Stimulated activated CD8-positive, alpha-beta memory T cell treated with anti-CD3 and anti-CD28 coated beads, Interleukin-15, amount 100 ng/mL, for 48 hours (primary cell): ENCODE measurements at regions not wholly inside any gene's neighbourhood (a gene's known extent, or its start where the extent isn't known, plus 50 kb on each side); places are given as distances from the start of the nearest gene placed in this dataset.

Source experiments
- DNase-seq, 2 donors: peaks; one replicate each; pipeline ENCODE4 v3.0.0-alpha.2; 2020; ENCODE audit warnings: low read depth in 2 of 2

DNA sequence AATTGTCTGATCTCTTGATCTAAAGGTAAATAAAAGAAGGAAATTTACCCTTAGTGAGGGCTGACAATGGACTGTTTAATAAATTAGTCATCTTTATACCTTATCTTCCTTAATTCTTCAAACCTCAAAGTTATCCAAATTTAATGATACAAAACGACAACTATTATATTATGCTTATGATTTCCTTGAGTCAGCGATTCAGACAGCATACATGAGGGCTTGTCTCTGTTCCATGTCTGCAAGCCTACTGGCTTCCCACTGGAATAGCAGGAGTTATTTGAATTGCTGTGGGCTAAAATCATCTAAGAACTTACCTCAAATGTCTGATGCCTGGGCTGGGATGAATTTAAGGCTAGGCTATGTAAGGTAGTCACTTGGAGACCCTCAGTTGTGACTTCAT lies 197.2 kb upstream of the MDGA2 start:
- no peak for DNase-seq

DNA sequence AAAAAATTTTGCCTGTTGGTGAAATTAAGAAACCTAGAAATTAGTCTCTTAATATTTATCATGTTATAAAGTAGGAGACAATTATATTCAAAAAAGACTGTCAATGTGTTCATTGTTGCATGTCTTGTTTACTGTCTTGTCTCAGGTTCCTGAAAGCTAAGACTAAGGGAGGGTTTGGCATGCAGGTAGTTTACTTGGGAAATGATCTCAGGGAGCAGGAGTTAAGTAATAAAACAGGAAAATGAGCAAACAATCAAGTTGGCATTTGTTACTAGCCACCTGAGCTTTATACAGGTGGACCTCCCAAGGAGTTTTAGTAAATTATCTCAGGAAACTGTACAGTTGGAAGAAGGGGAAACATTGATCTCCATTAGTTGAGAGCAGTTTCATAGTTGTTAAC lies 188.0 kb upstream of the MDGA2 start:
- no peak for DNase-seq

DNA sequence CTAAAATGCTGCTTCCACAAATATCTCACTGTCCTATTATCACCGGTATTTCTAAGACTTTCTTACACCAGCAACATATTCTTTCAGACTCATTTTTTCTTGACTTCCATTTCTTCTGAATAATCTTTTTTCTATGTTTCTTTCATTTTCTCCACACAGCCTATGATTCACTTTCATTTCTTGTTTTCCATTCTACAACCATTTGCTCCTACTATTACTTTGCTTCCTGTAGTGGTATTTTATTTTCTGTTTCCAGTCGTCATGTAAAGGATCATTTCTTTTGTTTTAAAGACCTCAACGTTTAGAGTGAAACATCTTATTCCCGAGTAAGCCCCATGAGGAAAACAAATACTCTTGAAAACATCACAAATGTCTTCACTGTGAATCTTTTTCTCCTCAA lies 182.2 kb upstream of the MDGA2 start:
- no peak for DNase-seq

DNA sequence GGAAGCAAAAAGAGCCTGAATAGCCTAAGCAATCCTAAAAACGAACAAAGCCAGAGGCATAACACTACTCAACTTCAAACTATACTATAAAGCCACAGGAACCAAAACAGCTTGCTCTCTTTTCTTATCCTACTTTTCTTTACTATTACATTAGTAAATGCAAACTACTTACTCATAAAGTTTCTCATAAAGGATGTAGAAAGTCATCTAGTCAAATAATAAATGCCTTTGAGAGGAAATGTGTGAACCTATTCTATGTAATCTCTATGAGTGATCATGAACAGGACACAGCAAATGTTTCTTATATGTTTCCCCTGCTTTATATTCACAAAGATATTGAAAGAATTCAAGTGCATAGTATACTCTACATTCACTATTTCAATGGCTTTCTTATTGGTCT lies 176.9 kb upstream of the MDGA2 start:
- no peak for DNase-seq

DNA sequence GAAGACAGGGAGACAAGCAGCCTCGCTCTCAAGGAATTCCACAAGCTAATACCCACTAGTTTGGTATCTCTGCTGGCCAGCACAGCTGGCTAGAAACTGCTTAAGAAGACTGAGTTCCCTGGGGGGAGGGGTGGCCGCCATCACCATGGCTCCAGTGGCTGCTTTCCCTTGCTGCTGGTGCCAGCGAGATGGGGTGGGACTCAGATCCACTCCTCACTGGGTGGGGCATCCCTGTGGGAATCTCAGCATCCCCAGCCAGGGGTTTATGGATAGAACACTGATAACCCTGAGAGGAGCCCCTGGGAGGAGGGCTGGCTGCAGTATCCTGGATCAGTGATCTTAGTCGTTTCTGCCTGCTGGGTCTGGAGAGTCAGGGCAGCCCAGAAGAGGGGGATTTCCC lies 170.6 kb upstream of the MDGA2 start:
- no peak for DNase-seq

DNA sequence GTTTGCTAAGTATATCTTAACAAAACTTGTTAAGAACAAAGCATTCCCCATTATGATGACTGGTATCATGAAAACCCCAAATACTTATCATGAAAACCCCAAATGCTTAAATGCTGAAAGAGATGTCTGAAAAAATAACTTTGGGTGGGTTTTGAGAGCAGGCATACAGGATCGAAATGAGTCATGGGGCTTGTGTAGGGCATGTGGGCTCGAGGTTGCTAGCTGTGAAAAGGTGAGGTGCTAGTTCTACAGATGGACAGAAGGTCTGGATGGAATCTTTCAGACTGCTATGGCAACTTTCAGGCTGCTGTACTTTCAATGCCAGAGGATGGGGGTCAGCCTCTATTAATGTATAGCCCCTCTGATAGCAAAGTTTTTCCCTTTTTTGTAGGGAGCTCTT lies 167.8 kb upstream of the MDGA2 start:
- no peak for DNase-seq

DNA sequence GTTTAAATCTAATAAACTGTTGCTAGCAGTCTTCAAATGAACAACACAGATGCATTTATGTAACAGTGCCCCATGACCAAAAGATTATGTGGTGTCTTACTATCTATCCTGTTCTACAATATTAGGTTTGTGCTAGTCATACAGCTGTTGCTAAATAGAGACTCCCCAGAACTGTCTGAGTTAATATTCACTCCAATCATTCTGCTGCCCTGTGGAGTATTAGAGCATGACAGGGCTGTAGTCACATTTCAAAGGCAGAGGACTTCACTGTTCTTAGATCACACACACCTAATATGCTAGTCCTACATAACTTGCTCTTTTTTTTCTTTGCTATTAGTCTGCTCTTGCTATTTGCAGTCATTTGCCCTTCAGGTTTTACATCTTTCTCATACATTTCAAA lies 157.6 kb upstream of the MDGA2 start:
- no peak for DNase-seq

DNA sequence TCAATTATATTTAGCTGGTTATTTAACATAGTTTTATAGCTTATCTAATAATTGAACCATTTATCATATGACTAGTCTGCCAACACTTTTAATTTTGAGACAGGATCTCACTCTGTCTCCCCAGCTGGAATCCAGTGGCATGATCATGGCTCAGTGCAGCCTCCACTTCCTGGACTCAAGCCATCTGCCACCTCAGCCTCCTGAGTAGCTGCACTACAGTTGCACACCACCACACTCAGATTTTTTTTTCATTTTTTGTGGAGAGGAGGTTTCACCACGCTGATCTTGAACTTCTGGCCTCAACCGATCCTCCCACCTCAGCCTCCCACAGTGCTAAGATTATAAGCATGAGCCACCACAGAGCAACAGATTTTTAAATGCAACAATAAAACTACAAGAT lies 151.4 kb upstream of the MDGA2 start:
- no peak for DNase-seq

DNA sequence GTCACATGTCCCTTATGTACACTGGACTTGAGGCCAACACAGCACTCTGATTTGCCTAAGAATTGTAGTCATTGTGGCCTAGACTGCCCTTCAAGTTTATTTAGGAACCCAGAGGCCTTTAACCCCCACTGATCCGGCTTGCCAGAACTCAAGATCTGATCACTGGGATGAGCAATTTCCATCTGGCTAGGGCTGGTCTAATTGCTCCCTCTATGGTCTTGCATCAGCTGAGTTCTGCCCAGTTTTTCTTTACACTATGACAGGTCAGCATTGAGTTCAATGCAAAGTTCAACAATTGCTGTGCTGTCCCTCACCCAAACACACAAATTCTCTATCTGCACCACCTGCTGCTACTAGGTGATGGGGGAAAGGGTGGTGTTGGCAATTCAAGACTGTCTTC lies 146.9 kb upstream of the MDGA2 start:
- DNase-seq, result no peak

DNA sequence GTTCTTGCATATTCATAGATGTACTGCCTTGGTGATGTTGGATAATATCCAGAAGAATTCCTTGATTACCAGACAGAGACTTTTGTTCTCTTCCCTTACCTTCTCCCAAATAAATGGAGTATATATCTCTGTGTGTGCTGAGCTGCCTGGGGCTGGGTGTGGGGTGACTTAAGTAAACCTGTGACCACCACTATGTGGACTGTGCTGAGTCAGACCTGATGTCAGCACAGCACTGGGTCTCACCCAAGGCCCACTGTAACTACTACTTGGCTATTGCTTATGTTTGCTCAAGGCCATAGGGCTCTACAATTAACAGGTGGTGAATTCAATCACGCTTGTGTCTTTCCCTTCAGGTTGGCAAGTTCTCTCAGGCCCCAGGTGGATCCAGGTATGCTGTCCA lies 145.7 kb upstream of the MDGA2 start:
- DNase-seq, result no peak

DNA sequence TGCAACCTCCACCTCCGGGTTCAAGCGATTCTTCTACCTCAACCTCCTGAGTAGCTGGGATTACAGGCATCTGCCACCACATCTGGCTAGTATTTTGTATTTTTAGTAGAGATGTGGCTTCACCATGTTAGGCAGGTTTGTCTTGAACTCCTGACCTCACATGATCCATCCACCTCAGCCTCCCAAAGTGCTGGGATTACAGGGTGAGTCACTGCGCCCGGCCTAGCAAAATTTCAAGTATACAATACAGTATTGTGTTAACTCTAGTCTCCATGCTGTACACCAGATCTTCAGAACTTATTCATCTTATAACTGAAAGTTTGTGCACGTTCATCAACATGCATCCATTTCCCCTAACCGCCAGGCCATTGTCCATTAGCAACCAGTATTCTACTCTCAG lies 115.1 kb upstream of the MDGA2 start:
- DNase-seq, result no peak

DNA sequence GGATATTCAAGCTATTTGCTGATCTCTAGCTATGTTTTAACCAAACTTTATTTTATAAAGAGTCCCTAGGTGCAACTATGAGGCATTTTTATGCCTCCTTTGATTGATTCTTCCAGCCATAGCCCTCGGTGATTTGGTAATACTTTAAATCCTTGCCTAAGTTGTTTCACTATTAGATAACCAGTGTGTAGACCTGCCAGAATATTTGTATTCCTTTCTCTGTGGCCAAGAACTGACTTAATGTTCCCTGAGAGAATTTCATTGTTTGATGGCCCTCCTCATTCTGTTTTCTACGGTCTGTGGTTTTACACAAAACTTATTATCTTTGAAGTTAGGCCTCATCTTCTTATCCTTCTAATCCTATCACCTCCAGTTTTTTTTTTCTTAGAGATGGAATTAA lies 109.7 kb upstream of the MDGA2 start:
- no peak for DNase-seq

DNA sequence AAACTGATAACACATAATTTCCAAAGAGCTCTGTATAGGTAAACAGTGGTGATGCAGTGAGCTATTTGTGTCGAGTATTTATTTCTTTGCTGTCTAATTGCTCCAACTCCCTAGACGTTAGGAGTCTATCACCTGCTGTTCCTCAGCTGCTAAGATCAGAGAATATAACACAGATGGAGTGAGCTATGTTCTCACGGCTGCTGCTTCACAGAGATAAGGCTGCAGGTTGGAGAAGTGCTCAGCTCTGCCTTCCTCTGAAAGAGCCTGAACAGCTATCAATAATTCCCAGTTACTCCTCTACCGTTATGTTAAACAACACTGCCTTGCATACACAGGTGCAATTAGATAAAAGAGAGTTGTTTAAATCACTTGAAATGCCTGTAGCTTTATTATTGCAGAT lies 103.2 kb upstream of the MDGA2 start:
- no peak for DNase-seq

DNA sequence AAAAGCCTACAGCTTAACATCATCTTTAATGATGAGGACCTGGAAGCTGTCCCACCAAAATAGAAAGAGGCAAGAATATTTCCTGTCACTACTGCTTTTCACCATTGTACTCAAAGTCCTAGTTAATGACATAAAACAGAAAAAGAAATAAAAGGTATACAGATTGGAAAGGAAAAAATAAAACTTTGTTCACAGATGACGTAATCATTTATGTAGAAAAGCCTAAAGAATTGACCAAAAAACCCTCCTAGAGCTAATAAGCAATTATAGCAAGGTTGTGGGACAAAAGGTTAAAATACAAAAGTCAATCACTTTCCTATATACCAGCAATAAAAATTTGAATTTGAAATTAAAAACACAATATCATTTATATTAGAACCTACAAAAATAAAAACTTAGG lies 97.2 kb upstream of the MDGA2 start:
- no peak for DNase-seq

DNA sequence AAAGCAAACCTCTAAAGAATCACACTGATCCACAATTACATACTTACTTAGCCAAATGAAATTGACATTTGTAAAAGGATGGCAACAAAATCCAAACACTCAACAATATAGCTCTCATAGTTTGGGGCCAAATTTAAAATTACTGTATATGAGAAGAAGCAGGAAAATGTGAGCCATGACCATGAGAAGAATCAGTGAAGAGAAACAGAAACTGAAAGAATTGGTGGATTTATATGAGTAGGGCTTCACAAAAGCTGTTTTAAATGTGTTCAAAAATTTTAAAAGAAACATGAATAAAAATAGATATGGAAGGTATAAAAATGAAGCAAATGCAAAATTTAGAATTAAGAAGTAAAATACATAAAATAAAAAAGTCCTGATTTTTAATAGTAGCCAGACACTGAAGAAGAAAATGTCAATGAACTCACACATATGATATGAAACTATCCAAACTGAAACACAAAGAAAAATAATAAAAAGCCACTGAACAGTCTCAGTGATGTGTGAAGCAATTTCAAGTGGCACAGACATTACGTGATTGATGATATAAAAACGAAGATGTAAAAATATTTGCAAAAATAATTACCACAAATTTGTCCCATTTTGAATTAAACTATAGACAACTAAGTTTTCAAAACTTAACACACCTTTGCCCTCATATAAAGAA lies 87.9 kb upstream of the MDGA2 start:
- DNase-seq, result no peak

DNA sequence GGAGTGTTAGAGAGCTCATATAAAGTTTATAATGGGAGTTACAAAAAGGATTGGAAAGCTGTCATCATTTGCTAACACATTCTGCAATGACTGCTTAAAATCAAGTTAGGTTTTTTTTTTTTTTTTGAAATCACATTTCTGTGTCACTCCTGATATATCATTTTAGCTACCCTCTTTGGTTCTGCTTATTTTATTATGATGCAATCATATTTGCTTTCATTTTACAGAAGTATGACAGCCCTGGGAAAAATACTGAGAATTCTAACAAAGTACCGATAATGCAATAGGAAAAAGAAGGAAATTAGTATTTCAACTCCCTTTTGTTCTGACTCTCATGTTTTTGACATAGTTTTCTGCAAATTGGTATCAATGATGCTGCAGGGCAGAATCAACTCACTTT lies 71.6 kb upstream of the MDGA2 start:
- DNase-seq, result no peak

DNA sequence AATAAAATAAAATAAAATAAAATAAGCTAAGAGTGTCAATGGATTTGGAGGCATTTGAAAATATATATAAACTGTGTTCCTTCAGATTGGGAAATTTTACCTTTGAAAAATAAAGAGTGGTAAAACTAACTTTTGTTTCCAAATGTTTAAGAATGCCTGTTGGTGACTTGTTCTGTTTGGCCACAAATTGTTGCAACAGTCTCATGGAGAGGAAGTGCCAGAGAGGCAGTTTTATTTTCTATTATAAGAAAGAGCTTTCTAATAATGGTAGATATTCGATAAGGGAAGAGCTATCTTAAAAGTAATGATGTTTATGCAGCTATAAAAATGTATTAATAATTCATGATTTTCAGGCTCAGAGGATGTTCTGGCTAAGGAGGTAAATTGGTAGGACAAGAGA lies 68.8 kb upstream of the MDGA2 start:
- no peak for DNase-seq

DNA sequence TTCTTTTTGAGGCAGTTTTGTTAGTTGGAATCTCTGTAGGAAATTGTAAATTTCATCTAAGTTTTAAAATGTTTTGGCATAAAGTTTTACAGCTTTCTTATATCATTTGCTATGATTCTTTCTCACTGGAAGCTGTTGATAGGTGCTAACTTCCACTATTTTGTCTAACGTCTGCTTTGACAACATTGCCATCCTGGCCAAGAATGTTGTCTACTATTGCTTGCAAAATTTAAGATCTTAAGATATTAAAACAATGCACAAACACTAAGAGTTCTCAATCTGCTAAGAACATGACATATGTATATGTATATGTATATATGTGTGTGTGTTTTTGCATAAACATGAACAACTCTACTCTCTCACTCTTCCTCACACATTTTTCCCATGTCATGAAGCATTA lies 64.1 kb upstream of the MDGA2 start:
- no peak for DNase-seq

DNA sequence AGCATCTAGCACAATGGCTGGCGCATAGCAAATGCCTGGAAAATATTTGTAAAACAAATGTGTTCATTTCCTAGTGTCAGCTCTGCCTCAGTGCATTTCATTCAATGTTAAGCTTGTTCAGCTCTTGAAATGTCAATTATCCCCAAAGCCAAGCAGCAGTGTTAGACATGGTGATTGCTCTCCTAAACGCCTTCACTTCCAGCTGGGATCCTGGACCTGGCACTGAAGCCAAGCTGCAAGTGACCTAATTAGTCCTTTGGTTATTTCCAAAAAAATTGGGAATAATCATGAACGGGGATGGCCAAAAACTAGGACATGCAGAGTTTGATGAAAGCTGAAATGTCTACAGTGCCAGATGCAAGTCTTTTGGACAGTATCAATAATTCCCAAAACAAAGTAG lies 54.9 kb upstream of the MDGA2 start:
- no peak for DNase-seq
